Activated CD8-positive, alpha-beta T cell treated with anti-CD3 and anti-CD28 coated beads for 36 hours (primary cell): ENCODE measurements at regions not wholly inside any gene's neighbourhood (a gene's known extent, or its start where the extent isn't known, plus 50 kb on each side); places are given as distances from the start of the nearest gene placed in this dataset.

Experiments
- ATAC-seq: fragments of 200-7000 bp; cut with Tn5 transposase; one replicate; pipeline ENCODE4 v1.10.0; 2021; ENCODE audit warnings: mild to moderate bottlenecking, moderate library complexity
- CTCF ChIA-PET: fragments of 350-600 bp; sonication (Branson Sonifier 250); formaldehyde crosslinking; loops from one replicate; lab custom pipeline; 2021; ENCODE audit warnings: antibody characterized with exemption; lab: Charles Lee
- POLR2A ChIA-PET: fragments of 350-600 bp; sonication (Branson Sonifier 250); formaldehyde crosslinking; loops from one replicate; lab custom pipeline; 2021; ENCODE audit warnings: antibody characterized with exemption; lab: Charles Lee
- DNase-seq: peaks from one replicate; pipeline ENCODE4 v3.0.0-alpha.2; 2020
- H3K27ac Mint-ChIP-seq: one replicate; pipeline ENCODE4 v1.8.0; 2021; ENCODE audit warnings: mild to moderate bottlenecking, mixed read lengths
- H3K27me3 Mint-ChIP-seq: one replicate; pipeline ENCODE4 v1.8.0; 2021; ENCODE audit warnings: mixed read lengths
- H3K36me3 Mint-ChIP-seq: one replicate; pipeline ENCODE4 v1.8.0; 2021; ENCODE audit warnings: low read depth, mixed read lengths
- H3K4me1 Mint-ChIP-seq: one replicate; pipeline ENCODE4 v1.8.0; 2021; ENCODE audit warnings: low read depth, mixed read lengths
- H3K4me3 Mint-ChIP-seq: one replicate; pipeline ENCODE4 v1.8.0; 2021; ENCODE audit warnings: mild to moderate bottlenecking, moderate library complexity, mixed read lengths
- H3K9me3 Mint-ChIP-seq: one replicate; pipeline ENCODE4 v1.8.0; 2021; ENCODE audit warnings: mixed read lengths
- CTCF ChIP-seq: fragments of 200-600 bp; IDR thresholded peaks from one replicate; pipeline ENCODE4 v1.8.0; 2022; ENCODE audit warnings: antibody characterized with exemption, mild to moderate bottlenecking
- intact Hi-C: fragments of 100-400 bp; cut with micrococcal nuclease; formaldehyde crosslinking; loops from one replicate; pipeline ENCODE4 v1.10.0; 2022

GRCh38 chr2:30354150-30354549 lies 92.9 kb upstream of the LCLAT1 start:
- no peak for TF ChIP-seq CTCF
- DNase-seq (no peak), ATAC-seq (no peak)
- H3K27me3 Mint-ChIP-seq = no peaks in the 10 kb centered on the region
- H3K4me1 Mint-ChIP-seq = peaks cover 8% of the 10 kb centered on the region
- H3K4me3 Mint-ChIP-seq = no peak overlapping the region
- intact Hi-C loops = no loop called here
- no peaks in the 10 kb centered on the region for H3K9me3 Mint-ChIP-seq
- ChIA-PET POLR2A (interaction anchor here (1.3 kb wide), 1 partner anchor 17 kb away, joined by 3 read pairs; no protein-coding TSS in a partner anchor), CTCF (interaction anchor here (1.1 kb wide), 1 partner anchor 53 kb away, joined by 4 read pairs; no protein-coding TSS in a partner anchor)
- H3K27ac Mint-ChIP-seq = no peak overlapping the region
- H3K36me3 Mint-ChIP-seq = no peaks in the 10 kb centered on the region

- no peak for DNase-seq
- TF ChIP-seq CTCF = no peak
- Mint-ChIP-seq H3K4me1 (peaks cover 7% of the 10 kb centered on the region), H3K27ac (no peak overlapping the region), H3K4me3 (no peak overlapping the region), H3K9me3 (no peaks in the 10 kb centered on the region), H3K36me3 (no peaks in the 10 kb centered on the region), H3K27me3 (no peaks in the 10 kb centered on the region)
- intact Hi-C loops = no loop called here
- no peak for ATAC-seq
- ChIA-PET CTCF (interaction anchor here (1.1 to 1.9 kb wide), 3 partner anchors 11 to 54 kb away, joined by 3 to 5 read pairs (median 4); no protein-coding TSS in a partner anchor), POLR2A (interaction anchor here (1.3 kb wide), 1 partner anchor 18 kb away, joined by 3 read pairs; no protein-coding TSS in a partner anchor)
Measured at GRCh38 chr2:30354621-30355020, 92.4 kb upstream of the LCLAT1 start.

GRCh38 chr2:30355306-30355705 lies 91.7 kb upstream of the LCLAT1 start:
- intact Hi-C loops = no loop called here
- POLR2A ChIA-PET = interaction anchor here (1.3 kb wide), 1 partner anchor 18 kb away, joined by 3 read pairs; no protein-coding TSS in a partner anchor
- ATAC-seq = no peak

GRCh38 chr2:30356071-30356470 lies 91.0 kb upstream of the LCLAT1 start:
- Mint-ChIP-seq H3K4me3 (no peak overlapping the region), H3K36me3 (no peaks in the 10 kb centered on the region), H3K9me3 (no peaks in the 10 kb centered on the region), H3K27me3 (no peaks in the 10 kb centered on the region), H3K4me1 (peaks cover 16% of the 10 kb centered on the region), H3K27ac (no peak overlapping the region)
- ChIA-PET POLR2A (interaction anchor here (1.1 kb wide), 1 partner anchor 13 kb away, joined by 3 read pairs; no protein-coding TSS in a partner anchor), CTCF (interaction anchor here (1.9 kb wide), 1 partner anchor 12 kb away, joined by 5 read pairs; no protein-coding TSS in a partner anchor)
- DNase-seq (no peak), ATAC-seq (no peak)
- TF ChIP-seq CTCF = no peak
- intact Hi-C loops = no loop called here

More at GRCh38 chr2:30355306-30355705, 91.7 kb upstream of the LCLAT1 start:
- CTCF ChIA-PET = interaction anchor here (1.1 to 1.9 kb wide), 2 partner anchors 11 to 23 kb away, joined by 3 to 5 read pairs; no protein-coding TSS in a partner anchor
- DNase-seq = no peak
- no peaks in the 10 kb centered on the region for H3K9me3 Mint-ChIP-seq
- no peak for TF ChIP-seq CTCF
- no peak overlapping the region for H3K27ac Mint-ChIP-seq
- H3K36me3 Mint-ChIP-seq = no peaks in the 10 kb centered on the region
- no peaks in the 10 kb centered on the region for H3K27me3 Mint-ChIP-seq
- H3K4me3 Mint-ChIP-seq = no peak overlapping the region
- peaks cover 9% of the 10 kb centered on the region for H3K4me1 Mint-ChIP-seq

- ATAC-seq = no peak
- Mint-ChIP-seq H3K4me1 (peaks cover 23% of the 10 kb centered on the region), H3K9me3 (no peaks in the 10 kb centered on the region), H3K27me3 (no peaks in the 10 kb centered on the region), H3K27ac (no peak overlapping the region), H3K4me3 (no peak overlapping the region), H3K36me3 (no peaks in the 10 kb centered on the region)
- POLR2A ChIA-PET = interaction anchor here (1.1 kb wide), 1 partner anchor 14 kb away, joined by 3 read pairs; no protein-coding TSS in a partner anchor
- CTCF ChIA-PET = interaction anchor here (0.8 kb wide), 1 partner anchor 22 kb away, joined by 3 read pairs; no protein-coding TSS in a partner anchor
- DNase-seq = no peak
- intact Hi-C loops = no loop called here
- no peak for TF ChIP-seq CTCF
Measured at GRCh38 chr2:30356776-30357175, 90.3 kb upstream of the LCLAT1 start.
